B cell (primary cell): ENCODE measurements at regions not wholly inside any gene's neighbourhood (a gene's known extent, or its start where the extent isn't known, plus 50 kb on each side); places are given as distances from the start of the nearest gene placed in this dataset.

Source experiments
- CTCF ChIP-seq: fragments of 200-600 bp; IDR thresholded peaks from one replicate; pipeline ENCODE4 v1.8.0; 2022; ENCODE audit warnings: antibody characterized with exemption, mild to moderate bottlenecking
- EZH2 ChIP-seq: IDR thresholded peaks from 2 replicates; pipeline ENCODE4 v1.6.1; 2012; ENCODE audit warnings: borderline replicate concordance, low read depth, mild to moderate bottlenecking, moderate library complexity, low read length; ENCODE audit not compliant: insufficient read depth, poor library complexity, severe bottlenecking

GRCh38 chr5:88660264-88660946 is 222.6 kb downstream of the MEF2C start:
- TF ChIP-seq EZH2 (peak; percentile 50), CTCF (no peak)
